PC-9 (cell line): ENCODE measurements at regions not wholly inside any gene's neighbourhood (a gene's known extent, or its start where the extent isn't known, plus 50 kb on each side); places are given as distances from the start of the nearest gene placed in this dataset.

Experiments
- BruUV-seq: library from RNA; stranded (reverse); fragments of 400-500 nt; replicated peaks from 2 replicates; lab custom pipeline; 2021; lab: Mats Ljungman, UMichigan
- CTCF ChIA-PET: fragments of 300-600 bp; sonication (Branson Sonifier 250); formaldehyde crosslinking; loops from one replicate; lab custom pipeline; 2022; ENCODE audit warnings: antibody characterized with exemption; lab: Charles Lee
- POLR2A ChIA-PET: fragments of 300-600 bp; sonication (Branson Sonifier 250); formaldehyde crosslinking; loops from one replicate; lab custom pipeline; 2022; ENCODE audit warnings: antibody characterized with exemption; ENCODE audit not compliant: unreplicated experiment; lab: Charles Lee
- DNase-seq, 2 experiments: peaks; one replicate each; pipeline versions ENCODE4 v3.0.0 to v3.0.0-alpha.2; 2015 to 2022; ENCODE audit warnings: mixed read lengths in 1 of 2
- H2AFZ ChIP-seq: fragments of 200-600 bp; sonication (generic); 2 replicates; pipeline ENCODE4 v1.8.1; 2017; ENCODE audit warnings: antibody characterized with exemption
- H3F3A ChIP-seq: fragments of 200-600 bp; sonication (generic); 2 replicates; pipeline ENCODE4 v1.8.1; 2017; ENCODE audit warnings: antibody characterized with exemption, mild to moderate bottlenecking, low read depth; ENCODE audit not compliant: insufficient read depth
- H3K27ac ChIP-seq: fragments of 200-600 bp; sonication (generic); 2 replicates; pipeline ENCODE4 v1.6.1; 2016; ENCODE audit warnings: mixed run types
- H3K27me3 ChIP-seq: fragments of 200-600 bp; sonication (generic); 2 replicates; pipeline ENCODE4 v1.6.1; 2016; ENCODE audit warnings: low read depth, mixed run types; ENCODE audit not compliant: insufficient read depth
- H3K36me3 ChIP-seq: fragments of 200-600 bp; sonication (generic); 2 replicates; pipeline ENCODE4 v1.6.1; 2016; ENCODE audit warnings: low read depth, mixed run types
- H3K4me1 ChIP-seq: fragments of 200-600 bp; sonication (generic); replicated peaks from 2 replicates; pipeline ENCODE4 v1.6.1; 2016; ENCODE audit warnings: mixed run types; ENCODE audit not compliant: insufficient read depth
- H3K4me2 ChIP-seq: fragments of 200-600 bp; sonication (generic); 2 replicates; pipeline ENCODE4 v1.6.1; 2017; ENCODE audit warnings: mixed run types
- H3K4me3 ChIP-seq: fragments of 200-600 bp; sonication (generic); 2 replicates; pipeline ENCODE4 v1.6.1; 2016; ENCODE audit warnings: mixed run types
- H3K79me2 ChIP-seq: fragments of 200-600 bp; sonication (generic); 2 replicates; pipeline ENCODE4 v1.6.1; 2017; ENCODE audit warnings: low read depth, mixed run types
- H3K9me2 ChIP-seq: fragments of 200-600 bp; sonication (generic); 2 replicates; pipeline ENCODE4 v1.8.1; 2017; ENCODE audit warnings: mild to moderate bottlenecking; ENCODE audit not compliant: insufficient read depth
- H3K9me3 ChIP-seq: fragments of 200-600 bp; sonication (generic); 2 replicates; pipeline ENCODE4 v1.8.1; 2016; ENCODE audit warnings: low read depth; ENCODE audit not compliant: insufficient read depth
- H4K20me1 ChIP-seq: fragments of 200-600 bp; sonication (generic); 2 replicates; pipeline ENCODE4 v1.8.1; 2017; ENCODE audit not compliant: insufficient read depth
- EZH2 ChIP-seq: fragments of 200-600 bp; sonication (generic); IDR thresholded peaks from 2 replicates; pipeline ENCODE4 v1.8.0; 2017; ENCODE audit warnings: antibody characterized with exemption, low read depth
- intact Hi-C: fragments of 100-400 bp; cut with micrococcal nuclease; formaldehyde crosslinking; loops from one replicate; pipeline ENCODE4 v1.10.0; 2022; ENCODE audit not compliant: unreplicated experiment
- TF ChIP-seq, protein P1 (sequence below): fragments of 200-600 bp; sonication (generic); conservative IDR thresholded peaks from 2 replicates; pipeline ENCODE4 v1.6.1; 2017; ENCODE audit warnings: mixed run types, antibody characterized with exemption, mild to moderate bottlenecking, moderate library complexity

DNA sequence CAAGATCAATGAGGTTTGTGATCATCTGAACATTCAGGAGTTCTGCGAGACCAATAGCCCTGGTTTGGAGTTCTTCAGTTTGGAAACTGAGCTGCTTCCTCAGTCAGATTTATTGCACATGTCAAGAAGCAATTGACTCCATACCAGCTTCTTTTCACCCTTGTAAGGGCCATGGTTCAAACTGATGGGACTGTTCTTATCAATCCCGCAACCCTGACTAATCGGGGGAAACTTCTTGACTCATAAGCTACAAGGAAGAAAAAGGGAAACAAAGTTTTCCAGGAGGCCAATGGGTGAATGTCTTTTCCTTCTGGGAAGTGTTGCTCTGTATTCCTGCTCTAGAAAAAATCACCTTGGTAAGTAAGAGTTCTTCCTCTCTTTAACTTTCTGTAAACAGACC lies 187.9 kb downstream of the MIS18A start:
- CTCF ChIA-PET: no interaction called here

DNA sequence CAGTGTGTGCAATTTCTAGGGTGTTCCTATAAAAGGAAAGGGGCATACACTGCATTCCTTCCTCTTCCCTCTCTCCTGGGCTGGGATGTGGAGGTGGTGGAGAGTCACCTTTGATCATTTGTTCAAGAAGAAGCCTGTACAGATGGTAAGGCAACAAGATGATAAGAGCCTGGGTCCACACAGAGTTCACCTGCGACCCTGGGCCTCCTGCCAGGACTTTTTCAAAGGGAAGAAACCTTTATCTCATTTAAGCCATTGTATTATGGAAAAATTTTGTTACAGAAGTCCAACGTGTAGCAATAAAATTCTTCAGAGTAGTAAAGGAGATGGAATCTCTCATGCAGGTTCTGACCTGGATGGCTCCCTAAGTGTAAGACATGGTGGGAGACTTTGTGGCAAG lies 189.1 kb downstream of the MIS18A start:
- no peaks in the 10 kb centered on the region for H3K27me3 ChIP-seq
- no peak for TF ChIP-seq EZH2
- TF ChIP-seq, protein P1, sequence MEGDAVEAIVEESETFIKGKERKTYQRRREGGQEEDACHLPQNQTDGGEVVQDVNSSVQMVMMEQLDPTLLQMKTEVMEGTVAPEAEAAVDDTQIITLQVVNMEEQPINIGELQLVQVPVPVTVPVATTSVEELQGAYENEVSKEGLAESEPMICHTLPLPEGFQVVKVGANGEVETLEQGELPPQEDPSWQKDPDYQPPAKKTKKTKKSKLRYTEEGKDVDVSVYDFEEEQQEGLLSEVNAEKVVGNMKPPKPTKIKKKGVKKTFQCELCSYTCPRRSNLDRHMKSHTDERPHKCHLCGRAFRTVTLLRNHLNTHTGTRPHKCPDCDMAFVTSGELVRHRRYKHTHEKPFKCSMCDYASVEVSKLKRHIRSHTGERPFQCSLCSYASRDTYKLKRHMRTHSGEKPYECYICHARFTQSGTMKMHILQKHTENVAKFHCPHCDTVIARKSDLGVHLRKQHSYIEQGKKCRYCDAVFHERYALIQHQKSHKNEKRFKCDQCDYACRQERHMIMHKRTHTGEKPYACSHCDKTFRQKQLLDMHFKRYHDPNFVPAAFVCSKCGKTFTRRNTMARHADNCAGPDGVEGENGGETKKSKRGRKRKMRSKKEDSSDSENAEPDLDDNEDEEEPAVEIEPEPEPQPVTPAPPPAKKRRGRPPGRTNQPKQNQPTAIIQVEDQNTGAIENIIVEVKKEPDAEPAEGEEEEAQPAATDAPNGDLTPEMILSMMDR: no peak
- H3K4me3 ChIP-seq: no peak overlapping the region
- no peaks in the 10 kb centered on the region for H3K36me3 ChIP-seq
- H2AFZ ChIP-seq: no peak overlapping the region
- no peak overlapping the region for H3K27ac ChIP-seq
- H4K20me1 ChIP-seq: no peaks in the 10 kb centered on the region
- H3K4me1 ChIP-seq: no peaks in the 10 kb centered on the region
- H3F3A ChIP-seq: no peaks in the 10 kb centered on the region
- H3K4me2 ChIP-seq: no peak overlapping the region
- POLR2A ChIA-PET: no interaction called here
- DNase-seq: no peak
- no TSS peak for BruUV-seq
- intact Hi-C loops: no loop called here
- H3K9me2 ChIP-seq: no peaks in the 10 kb centered on the region
- no peaks in the 10 kb centered on the region for H3K9me3 ChIP-seq
- no peaks in the 10 kb centered on the region for H3K79me2 ChIP-seq
- CTCF ChIA-PET: no interaction called here

More for the DNA sequence above, 187.9 kb downstream of the MIS18A start:
- POLR2A ChIA-PET: no interaction called here
- H3K36me3 ChIP-seq: no peaks in the 10 kb centered on the region
- no peak overlapping the region for H2AFZ ChIP-seq
- no peaks in the 10 kb centered on the region for H3K4me1 ChIP-seq
- no peaks in the 10 kb centered on the region for H3F3A ChIP-seq
- H4K20me1 ChIP-seq: no peaks in the 10 kb centered on the region
- no peak overlapping the region for H3K4me3 ChIP-seq
- intact Hi-C loops: no loop called here
- H3K79me2 ChIP-seq: no peaks in the 10 kb centered on the region
- no peak for DNase-seq
- no peak overlapping the region for H3K4me2 ChIP-seq
- H3K27me3 ChIP-seq: no peaks in the 10 kb centered on the region
- BruUV-seq: no TSS peak
- TF ChIP-seq EZH2: no peak
- TF ChIP-seq, protein P1: no peak
- no peak overlapping the region for H3K27ac ChIP-seq
- no peaks in the 10 kb centered on the region for H3K9me3 ChIP-seq
- no peaks in the 10 kb centered on the region for H3K9me2 ChIP-seq

DNA sequence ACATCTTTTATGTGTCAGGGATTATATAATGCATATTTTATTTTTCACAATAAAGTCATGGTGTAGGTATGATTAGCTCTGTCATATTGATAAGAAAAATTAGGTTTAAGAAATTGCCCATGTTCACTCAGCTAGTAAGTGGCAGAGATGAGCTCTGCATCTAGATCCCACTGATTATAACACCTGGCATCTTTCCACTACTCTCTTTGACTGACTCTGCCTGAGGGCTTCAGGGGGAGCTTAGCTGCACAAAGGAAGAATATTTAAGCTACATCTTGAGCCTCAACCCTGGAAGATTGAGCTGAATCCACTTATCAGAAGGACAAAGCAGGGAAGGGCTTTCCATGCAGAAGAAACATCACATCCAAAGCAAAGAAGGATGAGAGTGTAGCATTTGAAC lies 190.4 kb downstream of the MIS18A start:
- intact Hi-C loops: no loop called here
- DNase-seq: no peak
- H3K4me2 ChIP-seq: no peak overlapping the region

More for the DNA sequence above, 190.4 kb downstream of the MIS18A start:
- H3K9me2 ChIP-seq: no peaks in the 10 kb centered on the region
- no peaks in the 10 kb centered on the region for H4K20me1 ChIP-seq
- H3K4me1 ChIP-seq: no peaks in the 10 kb centered on the region
- no peaks in the 10 kb centered on the region for H3K9me3 ChIP-seq
- no peaks in the 10 kb centered on the region for H3F3A ChIP-seq
- no peaks in the 10 kb centered on the region for H3K79me2 ChIP-seq
- no peak overlapping the region for H2AFZ ChIP-seq
- H3K4me3 ChIP-seq: no peak overlapping the region
- ChIA-PET CTCF (no interaction called here), POLR2A (no interaction called here)
- TF ChIP-seq, protein P1: no peak
- TF ChIP-seq EZH2: no peak
- no peaks in the 10 kb centered on the region for H3K27me3 ChIP-seq
- no peaks in the 10 kb centered on the region for H3K36me3 ChIP-seq
- H3K27ac ChIP-seq: no peak overlapping the region
- no TSS peak for BruUV-seq
